GM21447 (cell line): ENCODE measurements at regions not wholly inside any gene's neighbourhood (a gene's known extent, or its start where the extent isn't known, plus 50 kb on each side); places are given as distances from the start of the nearest gene placed in this dataset.

Source experiments
- ATAC-seq: cut with Tn5 transposase; IDR thresholded peaks from one replicate; pipeline ENCODE4 v1.9.1; 2021; ENCODE audit not compliant: unreplicated experiment

GRCh38 chr22:49137206-49137840 is 690.4 kb downstream of the BRD1 start:
- ATAC-seq = no peak

GRCh38 chr22:49136816-49137180 is 690.9 kb downstream of the BRD1 start:
- ATAC-seq = no peak

- ATAC-seq = no peak
Observed at GRCh38 chr22:49136041-49136815, 691.4 kb downstream of the BRD1 start.

GRCh38 chr22:49134076-49134475 is 693.6 kb downstream of the BRD1 start:
- no peak for ATAC-seq

DNA sequence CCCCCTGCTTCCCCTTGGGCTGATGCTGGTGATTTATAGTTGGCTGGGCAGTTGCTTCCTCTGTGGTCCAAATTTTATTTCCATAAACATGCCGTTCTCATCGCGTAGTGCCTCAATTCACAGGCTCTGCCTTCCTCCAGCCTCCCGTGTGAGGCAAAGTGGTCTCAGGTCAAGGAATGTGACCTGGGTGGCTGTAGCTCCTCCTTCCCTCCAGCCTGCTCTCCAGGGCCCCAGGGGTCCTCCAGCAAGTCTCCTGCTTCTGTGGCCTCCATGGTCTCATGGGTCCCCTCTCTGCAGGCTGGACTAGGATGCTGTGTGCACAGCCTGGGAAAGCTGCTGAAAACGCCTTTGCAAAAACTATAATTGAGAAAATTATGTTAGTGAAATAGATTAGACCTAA is 694.1 kb downstream of the BRD1 start:
- ATAC-seq = no peak

- no peak for ATAC-seq
Observed at GRCh38 chr22:49132009-49132408, 695.7 kb downstream of the BRD1 start.

DNA sequence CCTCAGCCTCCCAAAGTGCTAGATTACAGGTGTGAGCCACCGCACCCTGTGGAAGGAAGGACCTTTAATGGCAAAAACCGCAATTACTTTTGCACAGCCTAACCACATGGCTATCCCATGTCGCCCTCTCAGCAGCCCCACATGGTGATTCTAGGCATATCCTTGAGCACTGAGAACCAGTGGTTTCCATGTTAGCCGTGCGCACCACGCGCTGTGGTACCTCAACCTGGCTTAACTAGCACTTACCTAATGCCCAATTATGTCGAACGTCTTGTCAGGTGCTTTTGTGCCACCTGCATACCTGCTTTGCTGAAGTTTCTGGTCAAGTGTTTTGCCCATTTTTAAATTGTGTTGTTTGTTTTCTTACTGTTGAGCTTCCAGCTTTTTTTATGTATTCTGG is 697.9 kb downstream of the BRD1 start:
- ATAC-seq = no peak

GRCh38 chr22:49128874-49129273 is 698.8 kb downstream of the BRD1 start:
- ATAC-seq = no peak

GRCh38 chr22:49124608-49125007 is 703.1 kb downstream of the BRD1 start:
- no peak for ATAC-seq

GRCh38 chr22:49123621-49124192 is 704.0 kb downstream of the BRD1 start:
- no peak for ATAC-seq

GRCh38 chr22:49119551-49119952 is 708.1 kb downstream of the BRD1 start:
- no peak for ATAC-seq

DNA sequence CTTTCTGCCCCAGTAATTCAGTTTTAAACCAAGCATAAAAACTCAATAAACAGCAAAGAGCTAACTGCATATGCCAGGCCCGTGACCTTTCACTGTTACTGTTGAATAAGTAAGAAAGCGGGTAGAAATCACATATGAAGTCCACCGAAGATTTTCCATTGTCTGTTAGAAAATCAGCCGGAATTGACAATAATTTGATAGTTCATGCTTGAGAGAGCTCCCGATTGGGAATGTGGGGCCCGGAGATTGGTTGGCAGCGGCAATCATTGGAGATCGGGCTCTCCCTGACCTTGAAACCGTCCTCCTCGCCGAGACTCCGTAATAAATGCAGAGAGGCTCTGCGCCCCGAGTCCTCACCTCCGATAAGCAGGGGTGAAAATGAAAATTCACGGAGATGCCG is 709.6 kb downstream of the BRD1 start:
- no peak for ATAC-seq

DNA sequence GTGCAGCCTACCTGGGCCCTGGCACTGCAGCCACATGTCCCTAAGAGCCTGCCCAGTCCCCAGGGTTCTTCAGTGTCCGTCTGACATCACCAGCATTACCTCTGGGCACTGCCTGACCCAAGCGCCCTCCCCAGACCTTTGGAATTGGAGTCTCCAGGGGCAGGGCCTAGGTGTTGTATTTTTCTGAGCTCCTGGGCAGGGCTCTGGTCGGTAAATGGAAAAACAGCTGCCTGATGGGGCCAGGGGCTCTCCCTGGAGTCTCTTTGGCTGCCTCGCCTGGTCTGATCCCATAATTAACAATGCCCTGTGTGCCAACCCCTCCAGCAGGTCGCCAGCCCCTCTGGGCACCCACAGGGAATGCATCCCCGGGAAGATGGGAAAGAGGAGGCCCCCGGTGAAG is 710.2 kb downstream of the BRD1 start:
- no peak for ATAC-seq

DNA sequence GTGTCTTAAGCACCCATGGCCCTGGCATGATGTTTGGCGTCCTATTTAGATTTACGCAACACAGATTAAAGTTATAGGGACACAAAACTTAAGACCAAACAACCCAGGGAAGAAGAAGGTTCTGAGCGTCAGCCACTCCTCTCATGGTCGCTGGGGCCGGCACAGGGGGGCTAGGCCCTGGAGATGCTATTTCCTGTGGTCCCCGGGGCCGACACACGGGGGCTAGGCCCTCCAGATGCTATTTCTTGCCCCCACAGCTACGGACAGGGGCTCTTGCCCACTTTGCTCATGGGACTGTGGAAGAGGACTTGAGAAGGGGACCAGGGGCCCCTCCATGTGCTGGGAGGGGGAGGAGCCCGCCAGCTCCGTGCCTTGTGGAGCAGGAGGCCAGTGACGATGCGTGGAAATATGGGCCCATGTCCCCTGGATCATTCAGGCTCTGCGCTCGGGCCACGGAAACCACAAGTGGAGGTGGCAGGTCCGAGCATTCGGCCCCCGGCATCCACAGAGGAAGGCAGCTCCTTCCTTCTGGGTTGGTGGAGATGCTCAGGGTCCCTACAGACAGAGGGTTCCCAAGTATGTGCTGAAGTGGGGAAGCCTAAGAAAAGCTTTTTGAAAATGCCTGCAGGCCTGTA is 711.1 kb downstream of the BRD1 start:
- no peak for ATAC-seq

DNA sequence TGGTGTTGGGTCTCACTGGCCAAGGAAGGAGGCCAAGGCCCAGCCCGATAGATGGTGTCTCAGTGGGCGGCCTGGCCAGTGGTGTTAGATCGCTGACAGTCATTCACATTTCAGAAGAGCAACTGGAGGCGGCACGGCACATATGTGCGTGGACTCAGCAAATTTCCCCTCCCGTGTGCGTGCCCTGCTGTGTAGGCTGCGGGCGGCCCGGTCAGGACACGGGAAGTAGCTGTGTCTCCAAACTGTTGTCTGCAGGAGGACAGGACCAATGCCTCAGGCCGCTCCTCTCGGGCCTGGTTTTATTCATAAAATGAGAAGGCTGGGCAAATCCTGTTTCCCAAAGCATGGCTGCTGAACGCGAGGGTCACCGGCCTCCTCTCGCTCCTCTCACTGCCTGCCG is 711.7 kb downstream of the BRD1 start:
- no peak for ATAC-seq

DNA sequence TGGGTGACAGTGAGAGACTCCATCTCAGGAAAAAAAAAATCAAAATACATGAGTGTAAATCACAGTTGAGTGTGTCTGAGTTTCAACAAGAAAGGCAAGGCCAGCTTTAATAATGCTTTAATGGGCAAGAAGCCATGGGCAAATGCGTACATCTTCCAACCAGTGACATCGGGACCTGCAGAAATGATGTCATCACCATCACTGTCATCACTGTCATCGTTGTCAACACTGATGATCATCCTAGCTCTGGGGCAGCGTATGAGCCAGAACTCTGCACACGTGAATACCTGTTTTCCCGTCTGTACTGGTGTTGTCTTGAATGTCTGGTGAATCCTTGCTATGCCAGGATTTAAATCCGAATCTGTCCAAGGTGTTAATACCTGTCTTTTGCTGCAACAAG is 712.5 kb downstream of the BRD1 start:
- ATAC-seq = no peak

GRCh38 chr22:49113758-49114157 is 713.9 kb downstream of the BRD1 start:
- no peak for ATAC-seq

- no peak for ATAC-seq
Observed at GRCh38 chr22:49112661-49113626, 714.7 kb downstream of the BRD1 start.

GRCh38 chr22:49112176-49112575 is 715.5 kb downstream of the BRD1 start:
- ATAC-seq = no peak

DNA sequence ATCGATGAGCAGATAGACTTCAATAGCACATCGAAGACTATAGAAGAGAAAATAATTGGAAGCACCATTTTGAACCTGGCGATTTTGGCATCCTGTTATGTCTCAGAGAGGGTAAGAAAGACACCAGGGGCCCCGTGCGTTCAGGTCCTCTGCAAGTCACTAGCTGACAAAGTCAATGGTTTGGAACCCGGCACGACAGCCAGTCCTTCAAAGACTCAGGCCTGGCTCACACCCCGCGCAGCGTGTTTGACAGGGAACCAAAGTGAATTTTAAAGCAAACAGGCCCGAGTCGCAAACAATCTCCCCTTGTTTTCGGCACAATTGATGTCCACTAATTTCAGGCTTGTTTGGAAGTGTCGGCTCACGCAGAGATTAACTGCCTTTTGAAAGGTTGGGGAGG is 716.6 kb downstream of the BRD1 start:
- no peak for ATAC-seq
